Endodermal cell (in vitro differentiated cells): ENCODE measurements at regions not wholly inside any gene's neighbourhood (a gene's known extent, or its start where the extent isn't known, plus 50 kb on each side); places are given as distances from the start of the nearest gene placed in this dataset.

Experiments
- DNase-seq: peaks from one replicate; pipeline ENCODE4 v3.0.0-alpha.2; 2017
- H3K27ac ChIP-seq: 2 replicates; pipeline ENCODE4 v1.5.1; 2013; ENCODE audit warnings: mild to moderate bottlenecking, low read depth, low read length, moderate library complexity
- H3K27me3 ChIP-seq: 2 replicates; pipeline ENCODE4 v1.6.1; 2013; ENCODE audit warnings: mild to moderate bottlenecking, low read length, moderate library complexity; ENCODE audit not compliant: insufficient read depth, control insufficient read depth, poor library complexity, severe bottlenecking
- H3K36me3 ChIP-seq: 2 replicates; pipeline ENCODE4 v1.7.0; 2013; ENCODE audit warnings: mild to moderate bottlenecking, low read length, moderate library complexity; ENCODE audit not compliant: control insufficient read depth, insufficient read depth
- H3K4me1 ChIP-seq: one replicate; pipeline ENCODE4 v1.7.0; 2013; ENCODE audit warnings: low read length; ENCODE audit not compliant: control insufficient read depth, insufficient read depth
- H3K4me3 ChIP-seq: 2 replicates; pipeline ENCODE4 v1.5.1; 2013; ENCODE audit warnings: mild to moderate bottlenecking, low read length, moderate library complexity
- H3K9ac ChIP-seq: 2 replicates; pipeline ENCODE4 v1.6.1; 2013; ENCODE audit warnings: mild to moderate bottlenecking, low read length, moderate library complexity; ENCODE audit not compliant: poor library complexity, severe bottlenecking; ENCODE audit errors: extremely low read depth
- H3K9me3 ChIP-seq: 2 replicates; pipeline ENCODE4 v1.6.1; 2013; ENCODE audit warnings: mild to moderate bottlenecking, low read length, moderate library complexity; ENCODE audit not compliant: control insufficient read depth
- H3K27ac Mint-ChIP-seq: 2 replicates; pipeline ENCODE4 v1.8.0; 2020; ENCODE audit warnings: mixed read lengths
- H3K27me3 Mint-ChIP-seq: 2 replicates; pipeline ENCODE4 v1.8.0; 2021; ENCODE audit warnings: mild to moderate bottlenecking, mixed read lengths; ENCODE audit not compliant: insufficient read depth
- H3K36me3 Mint-ChIP-seq: 2 replicates; pipeline ENCODE4 v1.8.0; 2020; ENCODE audit warnings: low read depth, mixed read lengths
- H3K4me1 Mint-ChIP-seq: 2 replicates; pipeline ENCODE4 v1.8.0; 2020; ENCODE audit warnings: mixed read lengths
- H3K4me3 Mint-ChIP-seq: 2 replicates; pipeline ENCODE4 v1.8.0; 2020; ENCODE audit warnings: mild to moderate bottlenecking, moderate library complexity, mixed read lengths
- H3K9me3 Mint-ChIP-seq: 2 replicates; pipeline ENCODE4 v1.8.0; 2020; ENCODE audit warnings: mild to moderate bottlenecking, mixed read lengths
- WGBS, 2 experiments: methylation state at CpG; one replicate each; pipeline versions ENCODE4 v1.1.5 to v1.1.7; 2013; ENCODE audit warnings: missing lambda C conversion rate in 2 of 2, mixed read lengths in 1 of 2; ENCODE audit not compliant: insufficient coverage in 1 of 2, insufficient read length in 1 of 2; 5-methylcytosine and 5-hydroxymethylcytosine counted together
- TF ChIP-seq, protein P1 (sequence below): fragments of 200-600 bp; sonication (generic); conservative IDR thresholded peaks from 2 replicates; pipeline ENCODE4 v1.5.0; 2021; ENCODE audit warnings: antibody characterized with exemption, mild to moderate bottlenecking

DNA sequence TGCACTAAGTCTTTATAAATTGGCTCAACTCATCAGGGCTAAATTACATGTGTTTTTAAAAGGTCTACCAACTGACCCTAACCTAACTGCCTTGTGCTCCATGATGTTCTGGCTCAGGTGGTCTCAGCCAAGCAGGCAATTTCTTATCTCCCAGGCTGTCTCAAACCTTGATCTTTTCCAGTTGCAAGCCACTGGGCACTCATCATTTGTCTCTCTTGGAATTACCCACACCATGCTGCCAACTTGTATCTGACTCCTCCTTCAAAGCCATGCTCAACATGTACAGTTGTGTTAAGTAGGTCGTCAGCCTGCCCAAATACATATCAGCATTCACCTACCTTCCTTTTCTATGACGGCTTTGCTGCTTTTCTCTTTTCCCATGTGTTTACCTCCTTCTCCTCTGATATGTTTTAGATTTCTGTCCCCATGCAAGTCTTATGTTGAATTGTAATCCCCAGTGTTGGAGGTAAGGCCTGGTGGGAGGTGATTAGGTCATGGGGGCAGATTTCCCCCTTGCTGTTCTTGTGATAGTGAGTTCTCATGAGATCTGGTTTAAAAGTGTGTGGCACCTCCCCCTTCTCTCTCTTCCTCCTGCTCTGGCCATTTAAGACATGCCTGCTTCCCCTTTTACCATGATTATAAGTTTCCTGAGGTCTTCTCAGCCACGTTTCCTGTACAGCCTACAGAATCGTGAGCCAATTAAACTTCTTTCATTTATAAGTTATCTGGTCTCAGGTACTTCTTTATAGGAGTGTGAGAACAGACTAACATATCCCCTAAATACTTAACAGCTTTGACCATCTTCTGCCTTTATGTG, 130.0 kb downstream of the ELAPOR2 start:
- Mint-ChIP-seq H3K27me3 (no peaks in the 10 kb centered on the region), H3K36me3 (peaks cover 40% of the 10 kb centered on the region), H3K9me3 (no peaks in the 10 kb centered on the region), H3K4me1 (peaks cover 18% of the 10 kb centered on the region), H3K4me3 (no peak overlapping the region), H3K27ac (peak overlapping the region; percentile 1)
- Histone ChIP-seq H3K9ac (no peak overlapping the region), H3K9me3 (no peaks in the 10 kb centered on the region), H3K4me3 (no peak overlapping the region), H3K27me3 (no peaks in the 10 kb centered on the region), H3K36me3 (peaks cover 67% of the 10 kb centered on the region), H3K4me1 (no peaks in the 10 kb centered on the region), H3K27ac (no peak overlapping the region)
- DNase-seq: no peak
- WGBS, 2 experiments: 88 to 91% methylated on average over 1 to 4 of the region's 4 CpGs
- TF ChIP-seq, protein P1, sequence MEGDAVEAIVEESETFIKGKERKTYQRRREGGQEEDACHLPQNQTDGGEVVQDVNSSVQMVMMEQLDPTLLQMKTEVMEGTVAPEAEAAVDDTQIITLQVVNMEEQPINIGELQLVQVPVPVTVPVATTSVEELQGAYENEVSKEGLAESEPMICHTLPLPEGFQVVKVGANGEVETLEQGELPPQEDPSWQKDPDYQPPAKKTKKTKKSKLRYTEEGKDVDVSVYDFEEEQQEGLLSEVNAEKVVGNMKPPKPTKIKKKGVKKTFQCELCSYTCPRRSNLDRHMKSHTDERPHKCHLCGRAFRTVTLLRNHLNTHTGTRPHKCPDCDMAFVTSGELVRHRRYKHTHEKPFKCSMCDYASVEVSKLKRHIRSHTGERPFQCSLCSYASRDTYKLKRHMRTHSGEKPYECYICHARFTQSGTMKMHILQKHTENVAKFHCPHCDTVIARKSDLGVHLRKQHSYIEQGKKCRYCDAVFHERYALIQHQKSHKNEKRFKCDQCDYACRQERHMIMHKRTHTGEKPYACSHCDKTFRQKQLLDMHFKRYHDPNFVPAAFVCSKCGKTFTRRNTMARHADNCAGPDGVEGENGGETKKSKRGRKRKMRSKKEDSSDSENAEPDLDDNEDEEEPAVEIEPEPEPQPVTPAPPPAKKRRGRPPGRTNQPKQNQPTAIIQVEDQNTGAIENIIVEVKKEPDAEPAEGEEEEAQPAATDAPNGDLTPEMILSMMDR: no peak

DNA sequence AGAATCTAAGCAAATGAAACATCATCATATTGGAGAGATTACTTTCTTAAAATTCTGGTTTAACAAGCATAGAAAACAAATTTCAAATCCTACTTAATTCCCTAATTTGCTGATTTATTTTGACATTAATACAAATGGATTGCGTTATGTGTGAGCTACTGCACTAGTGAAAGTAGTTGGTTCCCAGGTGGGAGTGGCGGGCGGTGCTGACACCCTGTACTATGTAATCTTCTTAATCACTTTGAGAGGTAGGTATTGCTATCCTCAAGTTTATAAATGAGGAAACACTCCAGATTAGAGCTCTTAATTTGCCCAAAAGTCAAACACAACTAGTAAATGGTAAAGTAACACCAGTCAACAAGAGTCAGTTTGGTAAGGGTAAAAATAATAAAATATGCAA, 131.1 kb downstream of the ELAPOR2 start:
- H3K36me3 Mint-ChIP-seq: peaks cover 42% of the 10 kb centered on the region
- Histone ChIP-seq H3K9me3 (no peaks in the 10 kb centered on the region), H3K27me3 (no peaks in the 10 kb centered on the region), H3K27ac (no peak overlapping the region), H3K36me3 (peaks cover 69% of the 10 kb centered on the region), H3K4me1 (no peaks in the 10 kb centered on the region), H3K4me3 (no peak overlapping the region), H3K9ac (no peak overlapping the region)
- no peaks in the 10 kb centered on the region for H3K27me3 Mint-ChIP-seq
- no peak overlapping the region for H3K27ac Mint-ChIP-seq
- no peak for DNase-seq
- H3K4me1 Mint-ChIP-seq: peaks cover 14% of the 10 kb centered on the region
- no peak overlapping the region for H3K4me3 Mint-ChIP-seq
- TF ChIP-seq, protein P1: no peak
- 97% methylated on average over 3 of the region's 3 CpGs; no CpG with 5 or more reads in 1 of the 2 experiments for WGBS, 2 experiments
- H3K9me3 Mint-ChIP-seq: no peaks in the 10 kb centered on the region

DNA sequence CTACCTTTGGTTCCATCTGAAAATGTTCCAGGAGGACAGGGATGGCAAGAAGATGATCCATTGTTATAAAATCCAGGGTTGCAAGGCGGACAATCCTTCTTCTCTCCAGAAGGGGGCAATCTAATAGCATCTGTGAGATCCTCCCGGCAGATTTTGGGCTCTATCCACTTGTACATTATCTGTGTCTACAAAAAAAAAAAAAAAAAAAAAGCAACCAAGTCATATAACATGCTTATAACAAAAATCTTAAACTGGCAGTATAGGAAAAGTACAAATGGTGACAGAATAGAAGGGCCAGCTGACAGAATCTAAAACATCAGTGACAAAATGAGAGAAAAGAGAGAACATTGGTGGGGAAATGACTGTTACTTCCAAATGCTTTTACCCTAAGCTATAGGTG, 132.7 kb downstream of the ELAPOR2 start:
- peaks cover 37% of the 10 kb centered on the region for H3K36me3 Mint-ChIP-seq
- no peak overlapping the region for H3K27ac Mint-ChIP-seq

More for the DNA sequence above, 132.7 kb downstream of the ELAPOR2 start:
- TF ChIP-seq, protein P1: peak; percentile 90
- Mint-ChIP-seq H3K27me3 (no peaks in the 10 kb centered on the region), H3K4me1 (peaks cover 11% of the 10 kb centered on the region), H3K9me3 (no peaks in the 10 kb centered on the region), H3K4me3 (no peak overlapping the region)
- Histone ChIP-seq H3K4me1 (no peaks in the 10 kb centered on the region), H3K9me3 (no peaks in the 10 kb centered on the region), H3K27me3 (no peaks in the 10 kb centered on the region), H3K27ac (no peak overlapping the region), H3K4me3 (no peak overlapping the region), H3K9ac (no peak overlapping the region), H3K36me3 (peaks cover 59% of the 10 kb centered on the region)
- DNase-seq: peak; percentile 71
- 0 to 22% methylated on average over 1 to 2 of the region's 2 CpGs for WGBS, 2 experiments
